Motor neuron (in vitro differentiated cells): ENCODE measurements at regions not wholly inside any gene's neighbourhood (a gene's known extent, or its start where the extent isn't known, plus 50 kb on each side); places are given as distances from the start of the nearest gene placed in this dataset.
A peak's percentile ranks its signal among the peaks of the same experiment; 100 is the strongest.

Source experiments
- ATAC-seq, 8 experiments: fragments of 200-7000 bp; cut with Tn5 transposase; replicated peaks in 6 of 8; 2 replicates each; pipeline ENCODE4 v1.8.0; 2021; ENCODE audit warnings: mild to moderate bottlenecking in 8 of 8, moderate library complexity in 8 of 8
- H3K27ac ChIP-seq, 2 donors: fragments of 250-450 bp; sonication (Bioruptor Pico); 2 replicates each; pipeline ENCODE4 v1.9.0; 2021; ENCODE audit warnings: antibody characterized with exemption in 2 of 2, mild to moderate bottlenecking in 2 of 2, moderate library complexity in 1 of 2
- H3K4me1 ChIP-seq, 2 donors: fragments of 250-450 bp; sonication (Bioruptor Pico); replicated peaks in 1 of 2; 2 replicates each; pipeline ENCODE4 v1.6.1; 2021; ENCODE audit warnings: antibody characterized with exemption in 2 of 2, mild to moderate bottlenecking in 2 of 2, moderate library complexity in 1 of 2
- H3K4me3 ChIP-seq, 5 donors: fragments of 250-450 bp; sonication (Bioruptor Pico); 2 replicates each; pipeline ENCODE4 v1.9.0; 2021; ENCODE audit warnings: antibody characterized with exemption in 5 of 5, mild to moderate bottlenecking in 5 of 5, moderate library complexity in 4 of 5
- WGBS, 10 experiments: fragments of 450-650 bp; shearing (Covaris generic); methylation state at CpG; one replicate each; pipeline ENCODE4 v1.0.0; 2022; 5-methylcytosine and 5-hydroxymethylcytosine counted together
- in situ Hi-C, 9 experiments: fragments of 400-800 bp; cut with MboI; loops; one replicate each; pipeline ENCODE4 v1.15.0; 2021; ENCODE audit warnings: low sequenced_read_pairs in 9 of 9, low pct_unique_long_range_greater_than_20kb in 2 of 9; ENCODE audit not compliant: unreplicated experiment in 9 of 9

DNA sequence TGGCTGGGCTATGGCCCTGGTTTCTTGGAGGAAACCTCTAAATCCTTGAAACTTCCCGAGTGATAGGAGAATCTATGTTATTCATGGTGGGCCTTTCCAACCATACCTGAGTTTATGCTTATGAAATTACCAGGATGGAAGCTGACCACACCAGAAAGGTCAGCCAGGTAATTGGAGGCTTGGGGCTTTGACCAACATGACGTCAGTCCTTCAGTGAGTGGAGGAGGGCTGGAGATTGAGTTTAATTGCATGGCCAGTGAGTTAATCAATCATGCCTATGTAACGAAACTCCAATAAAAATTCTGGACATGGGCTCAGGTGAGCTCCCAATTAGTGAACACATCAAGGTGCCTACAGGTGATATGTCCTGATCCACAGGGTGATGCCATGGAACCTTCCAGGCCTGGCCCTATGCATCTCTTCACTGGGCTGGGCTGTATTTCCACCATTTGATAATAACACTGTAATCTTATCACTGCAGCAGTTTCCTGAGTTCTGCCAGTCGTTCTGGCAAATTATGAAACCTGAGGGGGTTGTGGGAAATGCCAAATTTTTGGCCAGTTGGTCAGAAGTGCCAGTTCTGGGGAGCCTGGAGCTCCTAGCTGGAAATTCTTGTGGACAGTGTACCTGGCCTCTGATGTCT lies 106.5 kb downstream of the CDH26 start:
- 33 to 100% (median 76%) methylated on average over 1 to 3 of the region's 4 CpGs; no CpG with 5 or more reads in 2 of the 10 experiments for WGBS, 10 experiments
- peaks cover 5 to 11% of the 10 kb centered on the region in 2 donors for H3K4me1 ChIP-seq
- H3K27ac ChIP-seq = no peak overlapping the region
- no peak for ATAC-seq
- no peak overlapping the region for H3K4me3 ChIP-seq
- in situ Hi-C loops = loop anchor here in 3 of 9 experiments (25.0 kb wide), 1 partner anchor 1823 kb away; no protein-coding TSS in a partner anchor

DNA sequence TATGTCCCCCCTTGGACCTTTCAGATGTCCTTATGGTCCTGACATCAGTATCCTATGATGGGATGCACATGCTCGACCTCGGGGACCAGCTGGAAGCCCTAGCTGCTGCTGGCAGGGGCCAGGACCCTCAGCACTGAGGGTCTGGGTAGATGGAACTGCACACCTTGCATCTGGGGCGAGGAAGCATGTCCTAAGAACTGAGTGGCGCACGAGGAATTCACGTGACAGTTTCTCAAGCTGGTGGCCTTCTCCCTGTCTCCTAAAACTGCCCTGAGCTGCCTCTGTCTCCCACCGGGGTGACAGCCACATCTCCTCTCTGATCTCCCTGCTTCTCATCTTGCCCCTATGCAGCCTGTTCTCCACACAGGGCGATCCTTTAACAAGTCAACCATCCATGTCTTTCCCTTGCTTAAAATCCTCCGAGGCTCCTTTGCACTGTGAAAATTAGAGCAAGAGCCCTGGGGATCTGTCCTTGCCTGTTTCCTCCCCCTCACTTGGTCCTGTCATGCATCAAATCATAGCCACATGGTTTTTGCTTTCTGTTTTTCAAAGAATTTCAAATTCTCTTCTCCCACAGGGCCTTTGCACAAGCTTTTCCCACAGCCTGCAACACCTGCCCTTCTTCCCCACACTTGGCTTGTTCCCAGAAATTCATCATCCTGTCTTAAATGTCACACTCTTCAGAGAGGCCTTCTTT lies 107.7 kb downstream of the CDH26 start:
- ATAC-seq = no peak
- in situ Hi-C loops = loop anchor here in 3 of 9 experiments (25.0 kb wide), 1 partner anchor 1821 kb away; no protein-coding TSS in a partner anchor
- no peak overlapping the region for H3K4me3 ChIP-seq
- no peak overlapping the region for H3K27ac ChIP-seq
- peaks cover 5 to 11% of the 10 kb centered on the region in 2 donors for H3K4me1 ChIP-seq
- 46 to 100% (median 80%) methylated on average over 1 to 8 of the region's 9 CpGs; no CpG with 5 or more reads in 3 of the 10 experiments for WGBS, 10 experiments

DNA sequence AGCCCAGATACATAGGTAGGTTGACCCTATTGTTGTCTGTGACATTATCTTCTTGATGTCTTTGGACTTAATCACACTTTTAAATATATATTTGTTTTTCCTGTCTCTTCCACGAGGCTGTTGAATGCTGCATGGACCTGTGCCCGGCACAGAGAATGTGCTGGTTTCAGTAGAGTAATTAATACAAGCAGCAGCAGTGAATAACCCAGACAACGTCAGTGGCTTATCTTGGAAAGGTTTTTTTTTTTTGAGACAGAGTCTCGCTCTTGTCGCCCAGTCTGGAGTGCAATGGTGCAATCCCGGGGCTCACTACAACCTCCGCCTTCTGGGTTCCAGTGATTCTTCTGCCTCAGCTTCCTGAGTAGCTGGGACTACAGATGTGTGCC lies 108.2 kb downstream of the CDH26 start:
- Histone ChIP-seq H3K4me1 (peaks cover 5 to 11% of the 10 kb centered on the region in 2 donors), H3K4me3 (no peak overlapping the region), H3K27ac (no peak overlapping the region)
- 0 to 93% (median 62%) methylated on average over 1 to 7 of the region's 7 CpGs; no CpG with 5 or more reads in 2 of the 10 experiments for WGBS, 10 experiments
- no peak for ATAC-seq
- in situ Hi-C loops = loop anchor here in 3 of 9 experiments (25.0 kb wide), 1 partner anchor 1821 kb away; no protein-coding TSS in a partner anchor

DNA sequence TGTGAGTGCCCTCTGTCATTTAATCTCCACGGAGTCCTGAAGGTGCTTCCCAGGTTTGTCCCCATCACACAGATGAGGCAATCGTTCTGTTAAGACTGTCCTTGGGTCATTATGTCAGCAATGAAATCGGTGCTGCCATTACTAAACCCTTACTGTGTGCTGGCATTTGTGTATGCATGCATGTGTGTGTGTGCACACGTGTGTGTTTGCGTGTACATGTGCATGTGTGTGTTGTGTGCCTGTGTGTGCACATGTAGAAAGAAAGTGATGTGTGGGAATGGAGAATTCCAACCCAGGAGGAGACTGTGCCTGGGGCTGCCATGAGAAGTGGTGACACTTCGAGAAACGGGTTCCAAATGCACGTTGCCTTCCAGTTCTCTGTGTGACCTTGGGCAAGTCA lies 110.3 kb downstream of the CDH26 start:
- WGBS, 10 experiments = 41 to 100% (median 80%) methylated on average over 1 to 8 of the region's 8 CpGs; no CpG with 5 or more reads in 1 of the 10 experiments
- Histone ChIP-seq H3K4me3 (no peak overlapping the region), H3K27ac (no peak overlapping the region), H3K4me1 (no peaks in the 10 kb centered on the region)
- in situ Hi-C loops = loop anchor here in 3 of 9 experiments (25.0 kb wide), 1 partner anchor 1819 kb away; no protein-coding TSS in a partner anchor
- ATAC-seq = no peak

DNA sequence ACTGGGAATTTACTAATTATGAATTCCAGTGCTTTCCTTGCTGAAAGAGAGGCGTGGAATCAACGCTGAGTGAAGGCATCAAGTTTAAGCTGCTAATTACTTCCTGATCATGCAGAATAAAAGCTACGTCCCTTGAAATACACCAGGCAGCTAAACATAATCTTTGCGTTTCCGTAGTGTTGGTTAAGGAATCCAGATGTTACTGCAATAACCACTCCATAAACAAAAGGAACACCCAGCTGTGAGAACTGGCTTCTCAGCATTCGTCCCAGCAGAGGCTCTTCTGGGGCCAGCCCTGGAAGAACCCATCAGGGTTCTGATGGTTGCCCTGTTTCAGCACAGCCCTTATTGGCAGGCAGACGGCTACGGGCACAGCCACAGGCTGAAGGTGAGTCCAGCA lies 111.4 kb downstream of the CDH26 start:
- 6 to 88% (median 54%) methylated on average over 1 to 8 of the region's 8 CpGs for WGBS, 10 experiments
- in situ Hi-C loops = loop anchor here in 3 of 9 experiments (25.0 kb wide), 1 partner anchor 1818 kb away; no protein-coding TSS in a partner anchor
- H3K4me3 ChIP-seq = no peak overlapping the region
- ATAC-seq = peak in 2 of 8 experiments; percentile 32 to 55
- no peak overlapping the region for H3K27ac ChIP-seq
- no peaks in the 10 kb centered on the region for H3K4me1 ChIP-seq

DNA sequence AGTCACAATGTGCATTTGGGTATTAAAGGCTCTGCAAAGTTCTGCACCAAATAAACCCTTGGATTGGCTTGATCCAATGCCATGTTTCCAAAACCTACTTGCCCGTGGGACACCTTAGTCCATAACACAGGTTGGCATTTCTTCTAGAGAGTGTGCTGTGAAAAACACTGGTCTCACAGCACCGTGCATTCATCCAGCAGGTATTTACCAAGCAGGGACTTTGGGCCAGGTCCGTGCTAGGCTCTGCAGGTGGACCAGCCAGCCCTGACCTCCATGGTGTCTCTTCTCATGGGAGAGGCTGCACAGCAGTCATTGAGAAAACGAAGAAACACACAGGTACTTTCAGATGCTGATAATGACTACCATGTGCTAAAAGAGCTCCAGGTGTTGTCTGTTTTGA lies 112.6 kb downstream of the CDH26 start:
- Histone ChIP-seq H3K27ac (no peak overlapping the region), H3K4me3 (no peak overlapping the region), H3K4me1 (no peaks in the 10 kb centered on the region)
- in situ Hi-C loops = loop anchor here in 3 of 9 experiments (25.0 kb wide), 1 partner anchor 1817 kb away; no protein-coding TSS in a partner anchor
- 20 to 86% (median 66%) methylated on average over 1 to 4 of the region's 4 CpGs; no CpG with 5 or more reads in 2 of the 10 experiments for whole genome bisulfite sequencing, 10 experiments
- no peak for ATAC-seq

DNA sequence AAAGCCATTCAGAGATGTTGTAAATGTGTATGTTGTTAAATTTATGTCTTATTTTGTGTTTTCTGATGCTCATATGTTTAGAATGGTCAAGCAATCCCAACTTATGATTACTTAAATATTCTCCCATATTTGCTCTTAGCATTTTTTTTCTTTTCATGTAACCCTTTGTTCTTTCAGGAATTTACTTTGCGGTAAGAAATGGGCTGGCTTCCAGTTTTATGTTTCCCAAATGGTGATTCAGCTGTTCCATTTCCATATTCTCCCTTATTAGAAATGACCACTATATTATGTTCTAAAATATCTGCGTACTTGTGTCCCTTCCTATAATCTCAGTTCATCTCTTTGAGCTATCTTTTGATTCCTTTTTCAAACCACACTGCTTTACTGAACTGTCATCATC lies 113.7 kb downstream of the CDH26 start:
- ATAC-seq = no peak
- 19 to 100% (median 74%) methylated on average over 2 of the region's 2 CpGs for WGBS, 10 experiments
- in situ Hi-C loops = loop anchor here in 3 of 9 experiments (25.0 kb wide), 1 partner anchor 1815 kb away; no protein-coding TSS in a partner anchor
- Histone ChIP-seq H3K4me1 (no peaks in the 10 kb centered on the region), H3K4me3 (no peak overlapping the region), H3K27ac (no peak overlapping the region)

DNA sequence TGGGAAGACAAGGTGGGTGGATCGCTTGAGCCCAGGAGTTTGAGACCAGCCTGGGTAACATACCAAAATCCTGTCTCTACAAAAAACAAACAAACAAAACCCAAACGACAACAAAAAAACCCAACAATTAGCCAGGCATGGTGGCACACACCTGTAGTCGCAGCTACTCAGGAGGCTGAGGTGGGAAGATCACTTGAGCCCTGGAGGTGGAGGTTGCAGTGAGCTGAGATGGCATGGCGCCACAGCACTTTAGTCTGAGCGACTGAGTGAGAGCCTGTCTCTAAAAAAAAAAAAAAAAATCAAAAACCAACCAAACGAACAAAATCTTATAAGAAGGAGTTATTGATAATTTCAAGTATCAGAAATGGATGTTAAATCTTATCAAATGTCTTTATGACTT lies 114.9 kb downstream of the CDH26 start:
- in situ Hi-C loops = loop anchor here in 3 of 9 experiments (25.0 kb wide), 1 partner anchor 1814 kb away; no protein-coding TSS in a partner anchor

DNA sequence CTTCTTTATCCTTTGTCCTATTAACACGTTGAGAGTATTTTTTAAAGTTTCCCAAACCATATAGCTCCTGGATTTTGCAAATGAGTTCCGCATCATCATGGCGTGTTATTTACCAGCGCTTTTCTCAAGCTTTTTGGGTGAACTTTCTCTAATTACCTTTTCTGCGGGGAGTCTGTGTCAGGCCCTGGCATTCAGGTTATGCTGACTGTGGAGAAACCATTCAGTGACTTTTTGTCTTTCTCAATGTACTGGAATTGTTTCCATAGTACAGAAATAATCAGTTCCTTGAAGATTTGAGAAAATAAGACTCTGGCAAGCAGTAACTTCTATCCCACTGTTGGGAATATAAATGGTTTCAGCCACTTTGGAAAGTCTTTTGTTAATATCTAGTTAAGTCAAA lies 115.3 kb downstream of the CDH26 start:
- WGBS, 10 experiments = 13 to 91% (median 63%) methylated on average over 3 to 5 of the region's 5 CpGs; no CpG with 5 or more reads in 1 of the 10 experiments
- Histone ChIP-seq H3K4me1 (peaks cover 2 to 5% of the 10 kb centered on the region in 2 donors), H3K4me3 (no peak overlapping the region), H3K27ac (no peak overlapping the region)
- in situ Hi-C loops = loop anchor here in 3 of 9 experiments (25.0 kb wide), 1 partner anchor 1814 kb away; no protein-coding TSS in a partner anchor
- ATAC-seq = no peak

More for the DNA sequence above, 114.9 kb downstream of the CDH26 start:
- ATAC-seq = no peak
- Histone ChIP-seq H3K27ac (no peak overlapping the region), H3K4me1 (peaks cover 0 to 1% of the 10 kb centered on the region in 2 donors), H3K4me3 (no peak overlapping the region)
- WGBS, 10 experiments = 0 to 94% (median 76%) methylated on average over 1 to 6 of the region's 6 CpGs

DNA sequence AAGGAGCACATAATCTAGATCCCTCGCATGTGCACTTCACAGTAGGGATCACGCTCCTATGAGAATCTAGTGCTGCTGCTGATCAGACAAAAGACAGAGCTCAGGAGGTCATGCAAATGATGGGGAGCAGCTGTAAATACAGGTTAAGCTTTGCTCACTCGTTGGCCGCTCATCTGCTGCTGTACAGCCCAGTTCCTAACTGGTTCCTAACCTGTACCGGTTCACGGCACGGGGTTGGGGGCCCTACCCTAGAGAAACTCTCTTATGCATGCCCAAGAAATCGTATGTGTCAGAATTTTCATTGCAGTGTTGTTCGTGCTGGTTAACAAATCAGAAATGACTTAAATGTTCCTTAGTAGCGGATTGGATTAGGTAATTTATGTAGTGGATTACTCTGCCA lies 116.1 kb downstream of the CDH26 start:
- ATAC-seq = no peak
- 57 to 93% (median 81%) methylated on average over 3 to 10 of the region's 10 CpGs for WGBS, 10 experiments
- Histone ChIP-seq H3K27ac (no peak overlapping the region), H3K4me3 (no peak overlapping the region), H3K4me1 (peaks cover 6 to 9% of the 10 kb centered on the region in 2 donors)
- in situ Hi-C loops = loop anchor here in 3 of 9 experiments (25.0 kb wide), 1 partner anchor 1813 kb away; no protein-coding TSS in a partner anchor

DNA sequence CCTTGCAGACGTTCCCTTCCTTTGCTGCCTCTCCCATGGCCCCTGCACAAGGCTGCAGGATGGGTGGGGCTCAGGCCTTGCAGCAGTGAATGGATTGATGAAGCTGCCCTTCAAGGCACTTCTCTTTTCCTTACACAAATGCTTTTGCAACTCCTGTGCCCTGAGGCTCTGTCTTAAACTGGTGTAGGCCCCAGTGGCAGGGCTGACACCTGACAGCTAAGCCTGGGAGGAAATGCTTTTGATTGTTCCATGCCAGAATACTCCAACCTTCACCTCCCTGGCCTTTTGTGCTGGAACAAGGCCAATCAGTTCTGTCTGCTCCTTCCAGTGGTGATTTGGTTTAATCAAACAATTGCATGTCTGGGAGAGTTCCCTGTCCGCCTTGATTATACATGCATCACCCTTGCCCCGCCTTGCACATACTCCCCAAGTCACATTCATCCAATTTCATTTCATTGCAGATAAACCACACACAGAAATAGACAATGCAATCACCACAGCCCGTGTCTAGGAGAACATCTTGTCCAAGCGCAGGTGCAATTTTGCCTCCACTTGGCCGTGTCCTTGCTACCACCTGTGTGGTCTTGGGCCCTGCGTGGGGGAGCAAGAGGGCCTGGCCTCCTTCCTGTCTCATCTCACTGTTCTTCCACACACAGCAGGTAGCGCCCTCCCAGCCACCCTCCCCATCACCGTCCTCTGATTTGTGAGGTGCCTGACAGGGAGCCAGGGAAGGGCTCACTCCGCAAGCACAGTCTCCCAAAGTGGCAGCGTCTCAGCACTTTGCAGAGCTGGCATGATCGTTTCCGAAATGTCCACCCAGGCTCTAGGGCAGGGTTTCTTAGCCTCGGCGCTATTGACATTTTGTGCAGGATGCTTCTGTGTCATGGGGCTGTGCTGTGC lies 120.4 kb downstream of the CDH26 start:
- H3K4me3 ChIP-seq = no peak overlapping the region
- peaks cover 6 to 9% of the 10 kb centered on the region in 2 donors for H3K4me1 ChIP-seq
- peak in 7 of 8 experiments; percentile 11 to 95 (median 45) for ATAC-seq
- in situ Hi-C loops = no loop called here
- no peak overlapping the region for H3K27ac ChIP-seq
- 27 to 100% (median 84%) methylated on average over 2 to 7 of the region's 15 CpGs; no CpG with 5 or more reads in 3 of the 10 experiments for WGBS, 10 experiments

DNA sequence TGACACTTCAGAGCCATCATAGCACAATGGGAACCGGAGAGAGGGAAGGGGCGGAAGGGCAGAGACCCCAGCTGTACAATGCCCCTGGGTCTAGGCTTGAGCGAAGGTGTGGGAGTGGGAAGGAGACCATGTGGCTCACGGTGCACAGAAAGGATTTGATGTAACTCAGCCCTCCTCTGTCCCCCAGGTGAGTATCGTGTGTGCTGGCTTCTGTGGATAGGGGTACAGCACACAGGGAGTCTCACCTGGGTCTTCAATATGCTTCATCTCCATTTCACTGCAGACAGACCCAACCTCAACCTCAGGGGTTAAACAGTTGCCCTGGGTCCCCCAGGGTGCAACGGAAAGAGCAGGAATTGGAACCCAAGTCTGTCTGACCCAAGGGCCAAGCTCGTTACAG lies 122.2 kb downstream of the CDH26 start:
- Histone ChIP-seq H3K27ac (no peak overlapping the region), H3K4me1 (peaks cover 6 to 9% of the 10 kb centered on the region in 2 donors), H3K4me3 (no peak overlapping the region)
- ATAC-seq = no peak
- in situ Hi-C loops = no loop called here
- whole genome bisulfite sequencing, 10 experiments = 20 to 100% (median 57%) methylated on average over 1 to 6 of the region's 7 CpGs; no CpG with 5 or more reads in 1 of the 10 experiments
